ENCODE measurements at regions not wholly inside any gene's neighbourhood (a gene's known extent, or its start where the extent isn't known, plus 50 kb on each side); places are given as distances from the start of the nearest gene placed in this dataset.

GRCh38 chr10:43734716-43735115 is 86.0 kb upstream of the ZNF32 start:
- Histone ChIP-seq H3K4me1 (no peaks in the 10 kb centered on the region), H3K27me3 (replicated peaks; ENCODE audit: control insufficient read depth, insufficient read depth, low read length) (no peaks in the 10 kb centered on the region; the same call in 1 of the 2 replicates), H3K4me3 (ENCODE audit: low read depth, low read length) (no peak overlapping the region), H3K36me3 (ENCODE audit: control insufficient read depth, insufficient read depth, low read length) (no peaks in the 10 kb centered on the region), H3K9me3 (no peaks in the 10 kb centered on the region)
- H3K27me3 Mint-ChIP-seq (ENCODE audit: insufficient read depth, unreplicated experiment): peaks cover 23% of the 10 kb centered on the region
- no peak overlapping the region for H3K27ac Mint-ChIP-seq (ENCODE audit: unreplicated experiment)
- no peak for DNase-seq
- no peak overlapping the region for H3K4me3 Mint-ChIP-seq (ENCODE audit: unreplicated experiment)
- CTCF ChIA-PET: no interaction called here
- TF ChIP-seq, protein P1, sequence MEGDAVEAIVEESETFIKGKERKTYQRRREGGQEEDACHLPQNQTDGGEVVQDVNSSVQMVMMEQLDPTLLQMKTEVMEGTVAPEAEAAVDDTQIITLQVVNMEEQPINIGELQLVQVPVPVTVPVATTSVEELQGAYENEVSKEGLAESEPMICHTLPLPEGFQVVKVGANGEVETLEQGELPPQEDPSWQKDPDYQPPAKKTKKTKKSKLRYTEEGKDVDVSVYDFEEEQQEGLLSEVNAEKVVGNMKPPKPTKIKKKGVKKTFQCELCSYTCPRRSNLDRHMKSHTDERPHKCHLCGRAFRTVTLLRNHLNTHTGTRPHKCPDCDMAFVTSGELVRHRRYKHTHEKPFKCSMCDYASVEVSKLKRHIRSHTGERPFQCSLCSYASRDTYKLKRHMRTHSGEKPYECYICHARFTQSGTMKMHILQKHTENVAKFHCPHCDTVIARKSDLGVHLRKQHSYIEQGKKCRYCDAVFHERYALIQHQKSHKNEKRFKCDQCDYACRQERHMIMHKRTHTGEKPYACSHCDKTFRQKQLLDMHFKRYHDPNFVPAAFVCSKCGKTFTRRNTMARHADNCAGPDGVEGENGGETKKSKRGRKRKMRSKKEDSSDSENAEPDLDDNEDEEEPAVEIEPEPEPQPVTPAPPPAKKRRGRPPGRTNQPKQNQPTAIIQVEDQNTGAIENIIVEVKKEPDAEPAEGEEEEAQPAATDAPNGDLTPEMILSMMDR (IDR thresholded peaks at IDR 0.05; ENCODE audit: insufficient read depth in 1 of 2, low read depth in 1 of 2, low read length in 1 of 2, severe bottlenecking in 1 of 2, unreplicated experiment in 1 of 2): no peak
- H3K4me1 Mint-ChIP-seq (ENCODE audit: low read depth, unreplicated experiment): no peaks in the 10 kb centered on the region
- peaks cover 5% of the 10 kb centered on the region for H3K9me3 Mint-ChIP-seq (ENCODE audit: unreplicated experiment)
- POLR2A ChIA-PET: no interaction called here
- intact Hi-C loops (cut with micrococcal nuclease; ENCODE audit: unreplicated experiment): no loop called here
- no peaks in the 10 kb centered on the region for H3K36me3 Mint-ChIP-seq (ENCODE audit: insufficient read depth, unreplicated experiment)
- BruUV-seq (replicated peaks): no TSS peak

DNA sequence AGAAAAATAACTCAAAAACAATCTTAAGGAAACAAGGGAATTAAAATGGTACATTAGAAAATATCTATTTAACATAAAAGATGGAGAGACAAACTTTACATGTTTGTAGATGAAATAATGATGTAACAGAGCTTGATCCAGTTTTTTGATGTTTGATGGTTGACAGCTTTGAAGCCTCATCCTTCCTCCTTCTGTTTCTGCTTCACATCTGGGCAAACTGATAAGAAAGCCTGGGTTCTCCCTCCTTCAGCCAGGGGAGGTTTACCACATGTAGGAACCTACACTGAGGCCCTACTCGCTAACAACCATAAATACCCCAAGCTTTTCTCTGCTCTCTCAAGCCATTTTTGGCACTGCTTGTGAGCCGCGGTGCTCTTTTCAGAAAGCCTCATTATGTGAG is 82.8 kb upstream of the ZNF32 start:
- Histone ChIP-seq H3K36me3 (ENCODE audit: control insufficient read depth, insufficient read depth, low read length) (no peaks in the 10 kb centered on the region), H3K9me3 (no peaks in the 10 kb centered on the region), H3K27me3 (replicated peaks; ENCODE audit: control insufficient read depth, insufficient read depth, low read length) (no peaks in the 10 kb centered on the region; the same call in 1 of the 2 replicates), H3K4me3 (ENCODE audit: low read depth, low read length) (no peak overlapping the region), H3K4me1 (no peaks in the 10 kb centered on the region)
- intact Hi-C loops (cut with micrococcal nuclease; ENCODE audit: unreplicated experiment): no loop called here
- peaks cover 24% of the 10 kb centered on the region for H3K27me3 Mint-ChIP-seq (ENCODE audit: insufficient read depth, unreplicated experiment)
- no peak overlapping the region for H3K27ac Mint-ChIP-seq (ENCODE audit: unreplicated experiment)
- BruUV-seq (replicated peaks): no TSS peak
- TF ChIP-seq, protein P1 (IDR thresholded peaks at IDR 0.05; ENCODE audit: insufficient read depth in 1 of 2, low read depth in 1 of 2, low read length in 1 of 2, severe bottlenecking in 1 of 2, unreplicated experiment in 1 of 2): no peak
- H3K36me3 Mint-ChIP-seq (ENCODE audit: insufficient read depth, unreplicated experiment): no peaks in the 10 kb centered on the region
- ChIA-PET POLR2A (no interaction called here), CTCF (no interaction called here)
- H3K9me3 Mint-ChIP-seq (ENCODE audit: unreplicated experiment): peaks cover 10% of the 10 kb centered on the region
- DNase-seq: no peak
- H3K4me3 Mint-ChIP-seq (ENCODE audit: unreplicated experiment): no peak overlapping the region
- H3K4me1 Mint-ChIP-seq (ENCODE audit: low read depth, unreplicated experiment): no peaks in the 10 kb centered on the region

DNA sequence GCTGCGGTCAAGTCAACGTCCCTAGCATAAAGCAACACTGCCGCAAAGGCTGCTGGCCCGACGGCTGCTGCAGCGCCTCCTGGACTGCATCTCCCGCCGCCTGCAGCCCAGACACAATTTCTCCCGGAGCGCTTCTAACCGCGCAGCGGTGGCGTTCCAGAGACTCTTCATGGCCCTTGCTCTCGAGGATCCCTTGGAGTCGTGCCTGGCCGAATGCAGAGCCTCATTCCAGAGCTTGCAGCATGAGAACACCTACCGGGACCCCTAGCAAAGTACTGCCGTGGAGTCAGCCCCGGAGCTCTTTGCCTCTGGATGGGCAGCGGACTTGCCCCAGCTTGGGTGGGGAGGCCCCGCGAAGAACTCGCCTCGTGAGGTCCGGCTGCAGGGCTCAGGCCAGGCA is 79.7 kb upstream of the ZNF32 start:
- H3K27ac Mint-ChIP-seq (ENCODE audit: unreplicated experiment): no peak overlapping the region
- BruUV-seq (replicated peaks): no TSS peak

More for the DNA sequence above, 79.7 kb upstream of the ZNF32 start:
- Histone ChIP-seq H3K36me3 (ENCODE audit: control insufficient read depth, insufficient read depth, low read length) (no peaks in the 10 kb centered on the region), H3K4me1 (no peaks in the 10 kb centered on the region), H3K9me3 (no peaks in the 10 kb centered on the region), H3K27me3 (replicated peaks; ENCODE audit: control insufficient read depth, insufficient read depth, low read length) (no peaks in the 10 kb centered on the region), H3K4me3 (ENCODE audit: low read depth, low read length) (no peak overlapping the region)
- TF ChIP-seq, protein P1 (IDR thresholded peaks at IDR 0.05; ENCODE audit: insufficient read depth in 1 of 2, low read depth in 1 of 2, low read length in 1 of 2, severe bottlenecking in 1 of 2, unreplicated experiment in 1 of 2): no peak
- CTCF ChIA-PET: no interaction called here
- intact Hi-C loops (cut with micrococcal nuclease; ENCODE audit: unreplicated experiment): no loop called here
- no peaks in the 10 kb centered on the region for H3K36me3 Mint-ChIP-seq (ENCODE audit: insufficient read depth, unreplicated experiment)
- H3K4me1 Mint-ChIP-seq (ENCODE audit: low read depth, unreplicated experiment): no peaks in the 10 kb centered on the region
- peaks cover 20% of the 10 kb centered on the region for H3K9me3 Mint-ChIP-seq (ENCODE audit: unreplicated experiment)
- POLR2A ChIA-PET: no interaction called here
- peaks cover 14% of the 10 kb centered on the region for H3K27me3 Mint-ChIP-seq (ENCODE audit: insufficient read depth, unreplicated experiment)
- H3K4me3 Mint-ChIP-seq (ENCODE audit: unreplicated experiment): no peak overlapping the region
- DNase-seq: no peak
